GM19463 (cell line): ENCODE measurements at regions not wholly inside any gene's neighbourhood (a gene's known extent, or its start where the extent isn't known, plus 50 kb on each side); places are given as distances from the start of the nearest gene placed in this dataset.
"Not testable (repeated sequence)": the region's sequence is repeated elsewhere in the genome, so short reads cannot be mapped to it uniquely, and the experiment has no call there.

Experiments used
- ATAC-seq: cut with Tn5 transposase; IDR thresholded peaks from one replicate; pipeline ENCODE4 v1.9.1; 2021; ENCODE audit warnings: mild to moderate bottlenecking, moderate library complexity; ENCODE audit not compliant: unreplicated experiment

- no peak for ATAC-seq
These were observed 164.3 kb upstream of the SVIL start for GRCh38 chr10:29798921-29799690.

- ATAC-seq: no peak
These were observed 162.8 kb upstream of the SVIL start for GRCh38 chr10:29797616-29798015.

- no peak for ATAC-seq
These were observed 161.1 kb upstream of the SVIL start for GRCh38 chr10:29795850-29796249.

- ATAC-seq: no peak
These were observed 160.2 kb upstream of the SVIL start for GRCh38 chr10:29794776-29795611.

GRCh38 chr10:29791773-29792172 is 157.0 kb upstream of the SVIL start:
- ATAC-seq: no peak

GRCh38 chr10:29790207-29790606 is 155.4 kb upstream of the SVIL start:
- ATAC-seq: no peak

GRCh38 chr10:29788113-29788512 is 153.3 kb upstream of the SVIL start:
- ATAC-seq: no peak

GRCh38 chr10:29785701-29786100 is 150.9 kb upstream of the SVIL start:
- no peak for ATAC-seq

- ATAC-seq: no peak
These were observed 149.5 kb upstream of the SVIL start for GRCh38 chr10:29784175-29784773.

- ATAC-seq: peak; percentile 88
These were observed 148.6 kb upstream of the SVIL start for GRCh38 chr10:29783201-29783947.

- no peak for ATAC-seq
These were observed 145.9 kb upstream of the SVIL start for GRCh38 chr10:29780639-29781038.

GRCh38 chr10:29780096-29780495 is 145.3 kb upstream of the SVIL start:
- ATAC-seq: no peak

- no peak for ATAC-seq
These were observed 141.5 kb upstream of the SVIL start for GRCh38 chr10:29776246-29776645.

GRCh38 chr10:29774475-29774874 is 139.7 kb upstream of the SVIL start:
- no peak for ATAC-seq

- ATAC-seq: no peak
These were observed 138.9 kb upstream of the SVIL start for GRCh38 chr10:29773675-29774091.

GRCh38 chr10:29772403-29772802 is 137.6 kb upstream of the SVIL start:
- no peak for ATAC-seq

- no peak for ATAC-seq
These were observed 136.6 kb upstream of the SVIL start for GRCh38 chr10:29771376-29771775.

GRCh38 chr10:29769277-29769676 is 134.5 kb upstream of the SVIL start:
- not testable (repeated sequence) for ATAC-seq

- no peak for ATAC-seq
These were observed 133.2 kb upstream of the SVIL start for GRCh38 chr10:29767968-29768367.

GRCh38 chr10:29766753-29767152 is 132.0 kb upstream of the SVIL start:
- no peak for ATAC-seq

GRCh38 chr10:29765330-29765729 is 130.6 kb upstream of the SVIL start:
- ATAC-seq: no peak
